ENCODE measurements at regions not wholly inside any gene's neighbourhood (a gene's known extent, or its start where the extent isn't known, plus 50 kb on each side); places are given as distances from the start of the nearest gene placed in this dataset.

DNA sequence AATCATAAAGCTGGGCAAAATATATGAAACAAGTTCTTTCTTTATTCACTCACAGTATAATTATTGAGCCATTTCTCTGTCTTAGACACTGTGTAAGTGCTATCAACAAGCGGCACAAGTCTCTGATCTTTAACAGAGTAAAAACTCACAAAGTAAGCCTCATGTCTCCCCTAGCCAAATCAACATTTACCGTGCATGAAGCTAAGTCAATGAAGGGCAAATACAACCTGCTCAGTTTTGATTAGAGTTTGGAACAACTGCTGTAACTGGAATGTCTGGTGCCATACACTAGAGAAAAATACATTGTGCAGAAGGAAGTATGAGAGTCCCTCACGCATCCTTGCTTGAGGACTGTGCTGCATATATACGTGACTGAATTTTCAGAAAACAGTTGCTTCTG is 291.0 kb upstream of the EPHA3 start:
- no peak for ATAC-seq
- Histone ChIP-seq H3K4me3 (no peak overlapping the region), H3K9me3 (no peaks in the 10 kb centered on the region), H3K27me3 (ENCODE audit: low read depth) (no peaks in the 10 kb centered on the region), H3K4me1 (no peaks in the 10 kb centered on the region), H3K27ac (no peak overlapping the region), H3K36me3 (no peaks in the 10 kb centered on the region)
- TF ChIP-seq, protein P1, sequence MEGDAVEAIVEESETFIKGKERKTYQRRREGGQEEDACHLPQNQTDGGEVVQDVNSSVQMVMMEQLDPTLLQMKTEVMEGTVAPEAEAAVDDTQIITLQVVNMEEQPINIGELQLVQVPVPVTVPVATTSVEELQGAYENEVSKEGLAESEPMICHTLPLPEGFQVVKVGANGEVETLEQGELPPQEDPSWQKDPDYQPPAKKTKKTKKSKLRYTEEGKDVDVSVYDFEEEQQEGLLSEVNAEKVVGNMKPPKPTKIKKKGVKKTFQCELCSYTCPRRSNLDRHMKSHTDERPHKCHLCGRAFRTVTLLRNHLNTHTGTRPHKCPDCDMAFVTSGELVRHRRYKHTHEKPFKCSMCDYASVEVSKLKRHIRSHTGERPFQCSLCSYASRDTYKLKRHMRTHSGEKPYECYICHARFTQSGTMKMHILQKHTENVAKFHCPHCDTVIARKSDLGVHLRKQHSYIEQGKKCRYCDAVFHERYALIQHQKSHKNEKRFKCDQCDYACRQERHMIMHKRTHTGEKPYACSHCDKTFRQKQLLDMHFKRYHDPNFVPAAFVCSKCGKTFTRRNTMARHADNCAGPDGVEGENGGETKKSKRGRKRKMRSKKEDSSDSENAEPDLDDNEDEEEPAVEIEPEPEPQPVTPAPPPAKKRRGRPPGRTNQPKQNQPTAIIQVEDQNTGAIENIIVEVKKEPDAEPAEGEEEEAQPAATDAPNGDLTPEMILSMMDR (IDR thresholded peaks at IDR 0.05) = no peak
- no peak for DNase-seq
- intact Hi-C loops (cut with DNase I) = no loop called here

DNA sequence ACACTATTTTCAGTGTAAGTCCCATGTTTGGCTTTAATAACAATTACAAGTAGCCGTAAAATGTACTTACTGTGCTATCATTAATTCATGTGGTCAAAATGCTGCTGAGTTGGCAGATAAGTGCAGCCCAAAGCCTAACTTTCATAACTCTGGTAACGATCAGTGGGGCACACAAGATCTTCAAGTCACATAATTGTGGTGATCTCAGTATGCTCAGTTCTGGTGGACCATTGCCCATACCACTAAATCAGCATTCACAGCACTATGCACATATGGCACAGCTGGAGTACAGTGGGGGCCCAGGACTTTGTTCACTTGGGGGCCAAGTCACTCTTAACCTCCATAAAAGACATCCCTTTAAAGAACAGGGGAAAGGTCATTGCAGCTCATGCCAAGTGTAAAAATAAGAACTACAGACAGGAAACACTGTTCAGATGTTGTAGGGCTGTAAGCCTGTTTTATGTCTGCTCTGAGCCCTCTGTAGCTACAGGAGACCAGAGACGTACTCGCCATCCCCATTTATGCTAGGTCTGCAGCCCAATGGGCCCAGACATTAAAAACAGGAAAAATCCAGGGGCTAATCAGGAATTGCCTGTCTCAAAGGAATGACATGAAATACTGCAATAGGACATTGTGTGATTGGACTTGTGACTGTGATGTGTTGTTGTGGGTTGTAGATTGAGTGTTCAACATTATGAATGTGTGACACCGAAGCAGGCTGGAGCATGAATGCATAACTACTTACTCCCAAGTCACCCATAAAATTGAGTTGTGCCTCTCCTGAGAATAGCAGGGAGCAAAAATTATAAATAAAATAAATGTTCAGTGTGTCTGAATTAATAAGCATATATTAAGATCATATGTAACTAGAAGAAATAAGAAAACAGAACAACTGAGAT is 282.5 kb upstream of the EPHA3 start:
- Histone ChIP-seq H3K4me3 (no peak overlapping the region), H3K9me3 (no peaks in the 10 kb centered on the region), H3K27ac (no peak overlapping the region), H3K36me3 (no peaks in the 10 kb centered on the region), H3K27me3 (ENCODE audit: low read depth) (no peaks in the 10 kb centered on the region), H3K4me1 (no peaks in the 10 kb centered on the region)
- ATAC-seq = no peak
- TF ChIP-seq, protein P1 (IDR thresholded peaks at IDR 0.05) = no peak
- intact Hi-C loops (cut with DNase I) = no loop called here
- no peak for DNase-seq

DNA sequence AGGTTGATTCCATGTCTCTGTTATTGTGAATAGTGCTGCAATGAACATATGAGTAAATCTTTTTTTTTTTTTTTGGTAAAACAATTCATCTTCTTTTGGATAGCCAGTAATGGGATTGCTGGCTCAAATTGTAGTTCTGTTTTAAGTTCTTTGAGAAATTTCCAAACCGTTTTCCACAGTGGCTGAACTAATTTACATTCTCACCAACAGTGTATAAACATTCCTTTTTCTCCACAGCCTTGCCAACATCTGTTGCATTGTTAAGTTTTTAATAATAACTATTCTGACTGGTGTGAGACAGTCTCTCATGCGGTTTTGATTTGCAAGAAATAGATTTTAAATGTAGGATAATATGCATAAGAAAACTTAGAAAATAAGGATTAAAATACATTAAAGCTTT is 279.0 kb upstream of the EPHA3 start:
- DNase-seq (no peak), ATAC-seq (no peak)
- no peaks in the 10 kb centered on the region for H3K36me3 ChIP-seq
- H3K4me3 ChIP-seq = no peak overlapping the region
- H3K27ac ChIP-seq = no peak overlapping the region
- intact Hi-C loops (cut with DNase I) = no loop called here
- H3K4me1 ChIP-seq = no peaks in the 10 kb centered on the region
- no peaks in the 10 kb centered on the region for H3K9me3 ChIP-seq
- TF ChIP-seq, protein P1 (IDR thresholded peaks at IDR 0.05) = no peak
- H3K27me3 ChIP-seq (ENCODE audit: low read depth) = no peaks in the 10 kb centered on the region

DNA sequence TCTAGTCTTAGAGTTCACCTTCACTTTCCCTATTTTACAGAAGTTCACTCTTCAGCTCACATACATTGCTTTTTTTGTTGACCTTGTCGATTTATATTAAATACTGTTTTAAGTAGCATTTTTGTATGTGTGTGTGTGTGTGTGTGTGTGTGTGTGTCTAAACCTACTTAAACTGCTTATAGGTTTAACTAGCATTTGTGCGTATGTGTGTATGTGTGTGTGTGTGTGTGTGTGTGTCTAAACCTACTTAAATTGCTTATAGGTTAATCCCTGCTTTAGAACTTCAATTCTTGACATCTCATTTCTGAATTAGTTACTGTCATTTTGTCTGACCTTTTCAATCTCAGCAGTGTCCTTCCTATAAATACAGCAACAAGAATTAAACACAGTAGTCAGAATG is 254.8 kb upstream of the EPHA3 start:
- H3K9me3 ChIP-seq = peaks cover 3% of the 10 kb centered on the region
- H3K4me3 ChIP-seq = no peak overlapping the region
- H3K27me3 ChIP-seq (ENCODE audit: low read depth) = no peaks in the 10 kb centered on the region
- H3K36me3 ChIP-seq = no peaks in the 10 kb centered on the region
- intact Hi-C loops (cut with DNase I) = no loop called here
- H3K27ac ChIP-seq = no peak overlapping the region
- DNase-seq = no peak
- no peaks in the 10 kb centered on the region for H3K4me1 ChIP-seq
- TF ChIP-seq, protein P1 (IDR thresholded peaks at IDR 0.05) = no peak
- no peak for ATAC-seq

DNA sequence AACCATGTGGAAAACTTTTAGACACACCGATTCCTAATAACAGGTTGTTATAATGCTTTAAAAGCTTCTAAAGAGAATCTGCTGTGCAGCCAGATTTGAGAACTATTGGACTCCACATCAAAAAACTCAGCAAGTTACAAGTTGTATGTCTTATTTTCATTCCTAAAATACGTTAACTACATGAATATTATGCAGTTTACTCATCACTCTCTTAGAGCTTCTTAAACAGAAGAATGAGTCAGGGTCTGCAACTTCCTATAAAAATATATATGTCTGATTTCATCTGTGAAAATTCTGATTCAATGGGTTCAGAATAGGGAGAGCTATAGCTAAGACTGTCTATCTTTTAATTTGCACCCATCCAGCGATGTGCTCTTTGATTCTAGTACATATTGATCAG is 244.2 kb upstream of the EPHA3 start:
- no peaks in the 10 kb centered on the region for H3K36me3 ChIP-seq
- DNase-seq = no peak
- no peaks in the 10 kb centered on the region for H3K4me1 ChIP-seq
- H3K4me3 ChIP-seq = no peak overlapping the region
- intact Hi-C loops (cut with DNase I) = no loop called here
- H3K9me3 ChIP-seq = no peaks in the 10 kb centered on the region
- H3K27ac ChIP-seq = no peak overlapping the region
- ATAC-seq = no peak
- TF ChIP-seq, protein P1 (IDR thresholded peaks at IDR 0.05) = no peak
- no peaks in the 10 kb centered on the region for H3K27me3 ChIP-seq (ENCODE audit: low read depth)

All from lower lobe of right lung (tissue), 2 donors.